SKM-1 treated with dmso at 0.1 percent for 144 hours (cell line): ENCODE measurements at regions not wholly inside any gene's neighbourhood (a gene's known extent, or its start where the extent isn't known, plus 50 kb on each side); places are given as distances from the start of the nearest gene placed in this dataset.

Source experiments
- DNase-seq: peaks from one replicate; lab custom pipeline; 2025; ENCODE audit not compliant: unreplicated experiment; lab: John Stamatoyannopoulos, UW

- no peak for DNase-seq
Measured at GRCh38 chr17:73950593-73950914, 252.9 kb upstream of the RPL38 start.

- DNase-seq = peak; percentile 30
Measured at GRCh38 chr17:73952082-73952479, 251.4 kb upstream of the RPL38 start.

GRCh38 chr17:73952480-73953205, 250.8 kb upstream of the RPL38 start:
- DNase-seq = peak; percentile 38

- DNase-seq = no peak
Measured at GRCh38 chr17:73953206-73954033, 250.1 kb upstream of the RPL38 start.

- DNase-seq = no peak
Measured at GRCh38 chr17:73954951-73955350, 248.5 kb upstream of the RPL38 start.

GRCh38 chr17:73955616-73956015, 247.9 kb upstream of the RPL38 start:
- DNase-seq = no peak

GRCh38 chr17:73956169-73956568, 247.3 kb upstream of the RPL38 start:
- no peak for DNase-seq

- DNase-seq = peak; percentile 13
Measured at GRCh38 chr17:73956595-73957465, 246.6 kb upstream of the RPL38 start.

- no peak for DNase-seq
Measured at GRCh38 chr17:73957564-73957963, 245.9 kb upstream of the RPL38 start.

GRCh38 chr17:73958453-73958852, 245.0 kb upstream of the RPL38 start:
- no peak for DNase-seq

- DNase-seq = no peak
Measured at GRCh38 chr17:73960469-73960868, 243.0 kb upstream of the RPL38 start.

GRCh38 chr17:73962308-73962707, 241.2 kb upstream of the RPL38 start:
- no peak for DNase-seq

- DNase-seq = peak; percentile 13
Measured at GRCh38 chr17:73968680-73969079, 234.8 kb upstream of the RPL38 start.

- peak; percentile 98 for DNase-seq
Measured at GRCh38 chr17:73969956-73970355, 233.5 kb upstream of the RPL38 start.

GRCh38 chr17:73971127-73971526, 232.4 kb upstream of the RPL38 start:
- no peak for DNase-seq

GRCh38 chr17:73972056-73972455, 231.4 kb upstream of the RPL38 start:
- no peak for DNase-seq

- no peak for DNase-seq
Measured at GRCh38 chr17:73972901-73973300, 230.6 kb upstream of the RPL38 start.

GRCh38 chr17:73973586-73974409, 229.7 kb upstream of the RPL38 start:
- DNase-seq = no peak

- no peak for DNase-seq
Measured at GRCh38 chr17:73974536-73974935, 228.9 kb upstream of the RPL38 start.

GRCh38 chr17:73976147-73976546, 227.3 kb upstream of the RPL38 start:
- DNase-seq = no peak
